AG10803 (cell line): ENCODE measurements at regions not wholly inside any gene's neighbourhood (a gene's known extent, or its start where the extent isn't known, plus 50 kb on each side); places are given as distances from the start of the nearest gene placed in this dataset.

Experiments
- DNase-seq: peaks from one replicate; pipeline ENCODE4 v3.0.0; 2010; ENCODE audit warnings: low read depth
- H3K4me3 ChIP-seq: 2 replicates; pipeline ENCODE4 v1.5.1; 2011; ENCODE audit warnings: mild to moderate bottlenecking, low read length, control low read depth
- TF ChIP-seq, protein P1 (sequence below): conservative IDR thresholded peaks from 2 replicates; pipeline ENCODE4 v1.5.1; 2011; ENCODE audit warnings: mild to moderate bottlenecking, low read length, control low read depth, inconsistent platforms

DNA sequence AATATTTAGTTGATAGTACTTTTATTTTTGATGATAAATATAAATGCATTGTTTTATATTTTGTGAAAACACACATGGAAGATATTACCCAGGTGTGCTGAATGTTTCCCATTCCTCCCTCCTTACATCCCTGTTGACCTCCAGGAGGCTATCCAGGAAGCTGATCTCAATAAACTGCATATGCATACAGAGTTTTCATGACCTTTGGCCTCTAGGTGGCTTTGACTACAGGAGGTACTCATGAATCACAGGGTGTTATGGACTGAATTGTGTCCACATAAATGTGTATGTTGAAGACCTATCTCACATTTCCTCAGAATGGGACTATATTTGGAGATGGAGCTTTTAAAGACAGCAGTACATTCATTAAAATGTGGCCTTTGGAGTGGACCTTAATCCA, 914.9 kb upstream of the NCAM2 start:
- no peak overlapping the region for H3K4me3 ChIP-seq
- TF ChIP-seq, protein P1, sequence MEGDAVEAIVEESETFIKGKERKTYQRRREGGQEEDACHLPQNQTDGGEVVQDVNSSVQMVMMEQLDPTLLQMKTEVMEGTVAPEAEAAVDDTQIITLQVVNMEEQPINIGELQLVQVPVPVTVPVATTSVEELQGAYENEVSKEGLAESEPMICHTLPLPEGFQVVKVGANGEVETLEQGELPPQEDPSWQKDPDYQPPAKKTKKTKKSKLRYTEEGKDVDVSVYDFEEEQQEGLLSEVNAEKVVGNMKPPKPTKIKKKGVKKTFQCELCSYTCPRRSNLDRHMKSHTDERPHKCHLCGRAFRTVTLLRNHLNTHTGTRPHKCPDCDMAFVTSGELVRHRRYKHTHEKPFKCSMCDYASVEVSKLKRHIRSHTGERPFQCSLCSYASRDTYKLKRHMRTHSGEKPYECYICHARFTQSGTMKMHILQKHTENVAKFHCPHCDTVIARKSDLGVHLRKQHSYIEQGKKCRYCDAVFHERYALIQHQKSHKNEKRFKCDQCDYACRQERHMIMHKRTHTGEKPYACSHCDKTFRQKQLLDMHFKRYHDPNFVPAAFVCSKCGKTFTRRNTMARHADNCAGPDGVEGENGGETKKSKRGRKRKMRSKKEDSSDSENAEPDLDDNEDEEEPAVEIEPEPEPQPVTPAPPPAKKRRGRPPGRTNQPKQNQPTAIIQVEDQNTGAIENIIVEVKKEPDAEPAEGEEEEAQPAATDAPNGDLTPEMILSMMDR, result no peak
- DNase-seq, result no peak

DNA sequence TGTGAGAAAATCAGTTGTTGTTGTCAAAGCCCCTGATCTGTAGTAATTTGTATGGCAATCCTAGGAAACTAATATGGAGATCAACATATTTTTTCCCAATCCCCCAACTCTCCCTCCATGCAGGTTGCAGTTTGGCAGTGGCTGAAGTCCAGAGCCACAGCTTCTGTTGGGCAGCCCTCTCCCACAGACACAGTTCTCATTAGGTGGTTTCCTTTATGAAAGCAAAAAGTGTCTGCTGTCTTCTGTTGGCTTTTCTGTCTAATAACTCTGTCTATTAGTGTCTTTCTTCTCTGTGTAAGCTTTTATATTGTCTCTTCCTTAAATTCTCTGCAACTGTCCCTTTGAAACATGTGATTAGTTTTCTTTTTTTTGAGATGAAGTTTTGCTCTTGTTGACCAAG, 914.3 kb upstream of the NCAM2 start:
- TF ChIP-seq, protein P1, result no peak
- no peak for DNase-seq
- no peak overlapping the region for H3K4me3 ChIP-seq

DNA sequence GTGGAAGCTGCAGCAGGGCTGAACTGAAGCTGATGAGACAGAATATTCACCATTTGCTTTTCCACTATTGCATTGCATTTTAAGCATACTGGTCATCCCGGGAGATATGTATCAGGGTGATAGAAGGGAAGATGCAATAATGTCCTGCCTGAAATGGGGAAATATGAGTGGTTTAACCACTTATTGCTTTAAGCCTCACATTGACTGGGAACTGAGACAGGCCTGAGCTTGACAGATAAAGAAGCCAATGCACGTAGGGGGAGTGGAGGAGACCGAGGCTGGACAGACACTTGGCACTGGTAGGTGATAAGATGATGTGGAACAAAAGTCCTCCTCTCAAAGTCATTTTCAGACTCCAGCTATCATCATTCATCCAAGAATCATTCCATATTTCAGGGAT, 911.7 kb upstream of the NCAM2 start:
- DNase-seq, result no peak
- H3K4me3 ChIP-seq, result no peak overlapping the region
- TF ChIP-seq, protein P1, result no peak

- no peak overlapping the region for H3K4me3 ChIP-seq
- no peak for DNase-seq
- TF ChIP-seq, protein P1, result no peak
These were observed 891.8 kb upstream of the NCAM2 start for GRCh38 chr21:20106368-20106767.

DNA sequence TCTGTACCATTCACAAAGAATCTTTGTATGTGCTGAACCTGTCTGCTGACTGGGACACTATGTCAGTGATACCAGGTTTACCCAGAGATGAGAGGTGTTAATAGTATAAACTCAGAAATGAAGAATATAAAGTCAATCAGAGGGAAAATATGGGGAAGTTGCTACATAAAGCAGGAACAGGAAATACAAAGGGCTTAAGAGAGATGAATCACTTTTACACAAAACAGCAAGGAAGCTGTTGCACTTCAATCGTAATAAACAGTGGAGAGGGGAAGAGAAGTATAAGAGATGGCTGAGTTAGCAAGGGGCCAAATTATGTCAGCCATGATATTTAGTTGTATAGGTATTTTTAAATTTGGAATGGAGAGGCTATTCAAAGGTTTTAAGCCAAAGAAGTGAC, 890.2 kb upstream of the NCAM2 start:
- TF ChIP-seq, protein P1, result no peak

DNA sequence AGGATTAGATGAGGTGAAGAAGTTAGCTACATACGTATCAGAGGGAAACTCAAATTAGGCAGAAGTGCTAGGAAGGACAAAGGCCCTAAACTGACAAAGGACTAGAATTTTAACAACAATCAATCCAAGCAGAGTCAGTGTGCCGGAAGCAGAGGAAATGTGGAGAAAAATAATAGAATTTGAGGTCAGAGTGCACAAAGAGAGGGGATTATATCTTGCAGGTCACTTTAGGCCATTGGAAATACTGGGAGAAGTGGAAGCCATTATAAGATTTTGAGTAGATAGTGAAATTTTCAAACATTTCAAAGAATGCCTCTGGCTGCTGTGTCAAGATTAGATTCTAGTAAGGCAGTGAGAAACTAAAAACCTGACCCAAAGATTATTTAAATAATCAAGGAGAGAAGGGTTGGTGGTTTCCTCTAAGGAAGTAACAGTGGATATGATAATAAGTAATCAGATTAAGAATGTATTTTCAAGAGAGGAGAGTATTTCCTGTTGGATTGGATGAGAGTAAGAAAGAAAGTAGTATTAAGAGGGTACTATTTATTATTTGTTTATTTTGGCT, 889.2 kb upstream of the NCAM2 start:
- H3K4me3 ChIP-seq, result no peak overlapping the region
- TF ChIP-seq, protein P1, result no peak
- DNase-seq, result no peak

More for the DNA sequence above, 890.2 kb upstream of the NCAM2 start:
- DNase-seq, result no peak
- no peak overlapping the region for H3K4me3 ChIP-seq

DNA sequence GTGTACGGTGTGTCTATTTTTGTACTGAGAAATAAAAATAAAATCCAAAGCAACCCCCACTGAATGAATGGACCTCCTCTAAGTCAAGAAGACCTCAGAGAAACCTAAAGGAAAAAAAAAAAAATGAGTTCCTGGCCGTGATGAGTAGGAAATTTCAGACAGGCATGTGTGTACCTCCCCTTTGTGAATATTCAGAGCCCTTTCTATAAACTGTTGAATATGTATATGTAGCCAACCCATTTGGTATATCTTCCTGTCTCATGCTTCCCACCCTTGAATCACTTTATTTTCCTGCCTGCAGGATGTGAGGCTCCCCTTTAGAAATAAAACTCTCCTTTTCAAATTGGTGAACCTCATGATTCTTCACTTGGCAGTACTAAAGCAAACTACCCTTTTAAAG, 887.8 kb upstream of the NCAM2 start:
- no peak for DNase-seq
- no peak overlapping the region for H3K4me3 ChIP-seq
- TF ChIP-seq, protein P1, result no peak
